IPS-NIHi11 (cell line): ENCODE measurements at regions not wholly inside any gene's neighbourhood (a gene's known extent, or its start where the extent isn't known, plus 50 kb on each side); places are given as distances from the start of the nearest gene placed in this dataset.
A peak's percentile ranks its signal among the peaks of the same experiment; 100 is the strongest.

Source experiments
- DNase-seq: peaks from one replicate; pipeline ENCODE4 v3.0.0; 2012; ENCODE audit warnings: mixed read lengths, low spot score

DNA sequence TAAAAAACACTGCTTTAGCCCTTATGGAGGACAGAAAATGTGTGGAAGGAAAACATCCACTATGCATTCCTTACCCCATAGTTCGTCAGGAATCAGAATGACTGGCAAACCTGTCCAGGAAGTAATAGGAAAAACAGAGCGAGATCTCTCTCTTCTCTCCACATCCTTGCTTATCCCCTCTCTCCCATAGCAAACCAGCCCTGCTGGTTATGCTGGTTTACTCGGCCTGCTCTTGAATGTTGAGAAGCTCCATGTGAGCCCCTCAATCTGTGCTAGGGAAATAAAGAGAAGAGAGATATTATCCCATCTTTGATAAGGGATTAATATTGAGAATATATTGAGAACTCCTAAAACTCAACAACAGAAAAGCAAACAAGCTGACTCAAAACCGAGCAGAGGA, 402.8 kb upstream of the RBFOX1 start:
- no peak for DNase-seq

DNA sequence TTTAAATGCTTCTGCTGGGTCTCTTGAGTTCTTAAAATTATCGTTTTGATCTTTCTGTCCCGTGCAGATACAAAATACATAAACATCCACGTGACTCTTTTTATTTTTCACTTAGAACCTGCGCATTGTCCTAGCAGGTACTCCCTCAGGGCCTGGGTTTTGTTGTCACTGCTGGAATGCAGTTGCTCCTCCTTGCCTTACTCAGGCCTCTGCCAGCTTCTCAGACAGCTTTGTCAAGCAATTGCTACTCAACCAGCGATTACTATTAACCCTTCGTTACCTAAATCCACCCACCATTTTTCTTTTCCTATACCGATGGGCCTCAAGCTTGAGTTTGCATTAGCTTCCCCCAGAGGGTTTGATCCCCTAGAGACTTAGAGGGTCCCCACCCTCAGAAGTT, 405.9 kb upstream of the RBFOX1 start:
- DNase-seq: peak; percentile 57

DNA sequence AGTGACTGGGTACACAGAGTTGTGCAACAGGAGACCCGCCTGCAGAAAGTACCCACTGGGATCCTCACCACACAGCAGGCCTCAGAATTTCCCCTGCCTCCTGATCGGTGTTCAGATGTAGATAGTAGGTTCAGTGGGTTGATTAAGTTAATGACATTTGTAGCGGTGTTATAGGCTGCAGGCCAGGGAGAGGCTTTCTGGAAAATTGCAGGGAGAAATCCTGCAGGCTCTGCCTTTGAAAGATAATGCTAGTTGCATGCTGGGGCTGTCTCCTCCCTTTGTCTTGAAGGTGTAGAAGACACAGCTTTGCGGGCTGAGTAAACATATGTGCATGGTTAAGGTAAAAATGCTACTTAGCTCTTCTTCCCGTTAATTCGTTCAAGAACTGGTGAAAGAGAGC, 406.3 kb upstream of the RBFOX1 start:
- DNase-seq: no peak

DNA sequence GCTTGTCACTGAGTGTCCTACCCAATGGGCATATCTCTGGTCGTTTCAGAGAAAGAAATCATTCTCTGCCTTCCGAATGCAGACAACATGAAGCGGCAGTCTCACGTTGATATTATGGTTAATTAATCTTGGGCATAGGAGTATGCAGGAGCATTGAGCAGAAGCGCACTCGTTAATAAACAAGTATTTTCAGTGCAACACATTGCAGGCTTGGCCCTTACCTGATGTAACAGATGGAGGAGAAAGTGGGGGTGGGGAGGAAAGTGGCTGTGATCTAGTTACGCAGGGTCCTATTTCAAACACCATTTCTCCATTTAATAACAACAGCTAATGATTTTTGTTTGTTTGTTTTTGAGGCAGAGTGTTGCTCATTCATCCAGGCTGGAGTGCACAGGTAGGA, 414.0 kb upstream of the RBFOX1 start:
- DNase-seq: no peak

DNA sequence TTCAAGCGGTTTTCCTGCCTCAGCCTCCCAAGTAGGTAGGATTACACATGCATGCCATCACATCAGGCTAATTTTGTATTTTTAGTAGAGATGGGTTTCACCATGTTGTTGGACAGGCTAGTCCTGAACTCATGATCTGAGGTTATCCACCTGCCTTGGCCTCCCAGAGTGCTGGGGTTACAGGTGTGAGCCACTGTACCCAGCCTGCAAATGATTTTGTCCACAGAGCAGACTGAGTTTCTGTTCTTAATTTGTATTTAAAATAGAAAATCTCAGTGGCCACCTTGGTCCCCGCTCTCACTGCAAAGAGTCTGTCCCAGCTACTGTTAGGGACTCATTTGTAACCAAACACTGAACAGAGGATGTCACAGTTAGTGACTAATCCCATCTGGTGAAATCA, 415.7 kb upstream of the RBFOX1 start:
- no peak for DNase-seq

DNA sequence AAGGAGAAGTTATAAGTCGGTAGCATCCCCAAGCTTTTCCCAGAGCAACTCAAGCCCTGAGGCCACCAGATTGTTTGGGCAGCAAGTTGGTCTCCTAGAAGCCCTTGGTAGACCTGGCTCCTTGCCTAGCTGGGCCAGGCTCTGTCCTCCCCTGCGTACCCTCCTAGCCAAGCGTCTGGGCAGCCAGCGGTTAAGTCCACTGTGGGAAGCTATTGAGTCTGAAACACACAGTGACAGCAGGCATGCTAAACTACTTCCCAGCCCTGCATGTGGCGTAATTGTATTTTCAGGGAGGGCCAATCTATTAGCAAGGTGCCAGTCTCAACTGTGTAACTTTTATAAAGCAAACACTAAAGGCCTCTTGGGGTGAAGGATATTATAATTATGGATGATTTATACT, 419.1 kb upstream of the RBFOX1 start:
- no peak for DNase-seq

DNA sequence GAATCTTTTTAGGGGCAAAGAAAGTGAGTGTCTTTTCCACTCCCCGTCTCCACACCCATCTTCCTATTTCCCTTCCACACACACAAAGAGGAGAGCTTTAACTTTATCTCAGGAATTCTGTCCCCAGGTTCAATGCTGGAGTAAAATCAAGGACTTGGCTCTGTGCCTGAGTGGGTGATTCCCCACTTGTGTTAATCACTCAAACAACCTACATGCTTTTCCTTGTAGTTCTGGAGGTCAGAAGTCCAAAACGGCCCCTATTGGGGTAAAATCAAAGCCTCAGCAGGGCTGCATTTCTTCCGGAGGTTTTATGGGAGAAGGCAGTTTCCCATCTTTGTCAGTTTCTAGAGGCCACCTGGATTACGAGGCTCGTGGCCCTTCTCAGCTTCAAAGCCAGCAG, 422.3 kb upstream of the RBFOX1 start:
- no peak for DNase-seq

DNA sequence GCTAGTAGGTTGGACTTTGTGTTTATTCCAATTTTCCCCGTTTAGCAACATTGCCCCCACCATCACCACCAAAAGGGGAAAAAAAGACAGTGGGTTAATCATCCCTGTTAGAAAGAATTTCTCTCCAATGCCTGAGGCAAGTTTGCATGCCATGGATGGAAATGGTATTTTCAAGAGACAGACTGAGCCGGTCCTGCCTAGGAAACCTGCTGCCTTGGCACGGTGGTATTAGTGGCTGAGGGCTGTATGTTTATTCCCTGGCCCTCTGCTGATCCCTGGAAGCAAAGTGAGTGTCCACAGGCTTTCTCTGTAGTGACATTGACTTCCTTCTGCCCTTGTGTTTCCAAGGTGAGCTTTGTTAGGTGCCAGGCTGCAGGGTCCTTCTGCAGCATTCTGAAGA, 427.0 kb upstream of the RBFOX1 start:
- DNase-seq: no peak

DNA sequence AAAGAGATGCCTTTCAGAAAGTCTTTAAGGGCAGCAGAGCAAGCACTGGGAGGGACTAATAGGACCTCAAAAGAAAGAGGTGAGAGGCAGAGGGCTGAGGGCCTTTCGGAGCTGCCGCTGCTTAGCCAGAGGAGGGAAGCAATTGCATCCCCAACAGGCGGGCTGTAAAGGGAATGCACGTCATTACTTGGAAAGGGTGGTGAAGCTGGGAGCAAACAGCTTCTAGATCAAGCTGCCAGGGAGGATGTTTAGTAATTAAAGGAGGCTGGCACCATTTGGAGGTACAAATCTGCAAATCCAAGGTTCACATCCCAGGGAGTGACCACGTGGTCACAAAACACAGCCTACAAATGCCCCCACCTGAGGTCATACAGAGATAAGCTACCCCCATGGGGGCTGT, 429.0 kb upstream of the RBFOX1 start:
- DNase-seq: no peak

DNA sequence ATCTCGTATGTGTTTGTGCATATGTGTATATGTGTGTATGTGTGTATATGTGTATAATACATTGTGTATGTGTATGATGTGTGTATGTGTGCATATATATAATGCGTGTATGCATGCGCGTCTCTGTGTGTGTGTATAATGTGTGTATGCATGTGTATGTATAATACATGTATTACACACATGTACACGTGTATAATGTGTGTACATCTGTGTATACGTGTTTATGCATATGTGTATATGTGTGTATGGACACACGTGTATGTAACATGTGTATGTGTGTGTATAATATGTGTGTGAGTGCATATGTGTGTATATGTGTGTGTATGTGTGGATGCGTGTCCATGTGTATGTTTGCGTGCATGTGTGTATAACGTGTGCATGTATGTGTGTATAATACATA, 433.7 kb upstream of the RBFOX1 start:
- no peak for DNase-seq

DNA sequence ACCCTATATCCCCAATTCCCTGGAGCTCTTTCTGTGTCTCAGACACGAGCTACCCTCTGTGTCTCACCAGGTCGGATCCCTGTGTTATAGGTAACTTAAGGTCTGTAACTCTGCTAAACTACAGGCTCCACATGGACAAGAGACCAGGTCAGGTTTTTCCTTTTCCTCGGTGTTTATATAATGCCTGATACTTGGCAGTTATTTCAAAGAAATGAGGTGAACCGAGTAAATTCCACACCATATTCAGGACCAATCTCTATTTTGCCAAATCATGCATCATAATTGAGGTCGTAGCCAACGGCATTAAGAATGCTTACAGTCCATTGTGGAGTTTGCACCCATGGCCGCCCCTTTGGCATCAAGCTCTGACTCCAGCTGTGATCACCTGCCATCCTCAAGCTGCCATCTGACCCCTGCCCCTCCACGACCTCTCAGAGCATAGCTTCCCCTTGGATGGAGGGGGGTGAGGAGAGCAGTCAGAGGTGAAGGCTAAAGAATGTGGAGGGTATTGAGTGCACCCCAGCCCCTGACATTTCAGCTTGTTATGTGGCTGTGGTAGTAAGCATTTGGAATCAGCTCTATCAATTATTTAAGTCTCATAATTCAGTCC, 434.7 kb upstream of the RBFOX1 start:
- no peak for DNase-seq

DNA sequence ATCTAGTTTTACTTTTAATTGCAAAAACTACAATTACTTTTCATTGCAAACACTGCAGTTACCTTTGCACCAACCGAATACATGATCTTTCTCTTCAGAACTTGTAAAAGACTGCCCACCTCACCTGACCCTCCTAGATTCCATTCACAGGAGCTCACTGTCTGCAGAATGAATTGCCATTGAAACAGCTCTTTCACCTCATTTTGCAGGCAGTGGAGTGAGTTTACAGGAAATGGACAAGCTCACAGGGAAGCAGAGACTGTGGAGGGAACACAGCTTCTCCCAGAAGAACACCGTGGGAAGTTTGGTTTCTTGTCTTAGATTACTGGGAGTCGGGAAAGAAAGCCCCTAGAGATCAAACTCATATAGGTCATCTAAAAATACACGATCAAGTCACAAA, 439.7 kb upstream of the RBFOX1 start:
- DNase-seq: no peak

DNA sequence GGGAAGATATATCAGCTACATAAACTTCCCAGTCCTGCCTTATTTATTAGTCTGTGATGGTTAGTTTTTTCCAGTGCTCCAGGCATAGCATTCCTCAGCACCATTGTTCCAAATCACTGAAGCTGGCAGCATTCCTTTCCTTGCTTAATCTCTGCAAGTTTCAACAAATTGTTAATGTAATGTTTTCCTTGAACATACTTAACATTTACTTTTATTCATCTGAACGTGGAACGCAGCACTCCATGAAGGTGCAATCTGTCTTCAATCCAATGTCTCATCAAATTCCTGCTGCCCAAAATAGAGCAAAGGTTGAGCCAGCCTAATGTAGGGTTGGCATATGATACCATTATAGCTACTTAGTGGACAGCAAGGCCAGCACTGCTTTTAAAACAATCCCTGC, 441.1 kb upstream of the RBFOX1 start:
- DNase-seq: no peak

DNA sequence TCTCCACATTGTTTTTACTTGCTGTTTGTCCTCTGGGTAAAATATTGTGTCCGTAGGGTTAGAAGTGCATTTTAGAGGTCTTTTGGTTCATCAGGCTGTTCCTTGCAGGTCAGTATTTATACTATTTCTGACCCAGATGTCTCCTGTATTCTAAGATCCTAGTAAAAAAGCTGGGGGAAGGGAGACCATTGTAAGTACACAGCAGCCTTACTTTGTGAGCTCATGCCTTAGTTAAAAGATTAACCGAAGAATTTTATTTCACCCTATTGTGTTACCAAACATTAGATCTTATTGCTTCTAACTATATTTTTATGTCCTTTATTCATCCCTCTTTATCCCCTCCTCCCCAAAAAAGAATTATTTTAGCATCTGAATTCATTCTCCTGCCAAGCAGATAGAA, 444.1 kb upstream of the RBFOX1 start:
- DNase-seq: no peak

DNA sequence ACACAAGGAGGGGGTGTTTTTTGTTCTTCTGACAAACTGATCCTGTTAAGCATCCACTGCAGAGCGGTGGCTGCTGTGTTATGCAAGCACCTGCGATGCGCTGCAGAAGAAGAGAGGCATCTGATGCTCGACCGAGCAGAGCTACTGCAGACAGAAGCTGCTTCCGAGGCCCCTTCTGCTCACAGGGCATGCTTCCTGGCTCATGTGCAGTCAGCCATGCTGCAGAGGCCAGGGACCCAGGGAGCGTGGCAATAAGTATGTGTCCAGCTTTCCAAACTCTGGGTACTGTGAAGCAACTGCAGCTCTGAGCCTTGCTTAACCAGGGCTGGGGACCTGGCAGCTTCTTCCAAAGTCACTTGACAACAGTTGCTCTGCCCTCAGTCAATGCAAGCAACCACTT, 448.6 kb upstream of the RBFOX1 start:
- DNase-seq: no peak

DNA sequence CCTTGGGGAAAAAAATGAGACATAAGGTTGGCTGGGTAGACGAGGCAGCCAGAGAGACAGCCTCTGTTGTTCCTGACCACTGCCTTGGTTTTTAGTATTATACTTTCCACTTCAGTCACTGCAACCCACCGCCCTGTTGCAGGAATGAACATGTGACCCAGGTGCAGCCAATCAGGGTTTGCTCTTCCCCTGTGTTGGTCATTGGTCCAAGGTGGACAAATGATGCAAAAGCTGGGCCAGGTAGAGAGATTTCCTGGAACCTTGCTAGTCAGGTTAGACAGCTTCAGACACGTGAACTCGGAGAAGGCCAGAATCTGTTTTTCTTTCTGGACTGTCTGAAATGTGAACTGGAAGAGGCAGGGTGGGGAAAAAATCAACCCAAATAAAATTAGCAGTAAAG, 452.4 kb upstream of the RBFOX1 start:
- peak; percentile 9 for DNase-seq

DNA sequence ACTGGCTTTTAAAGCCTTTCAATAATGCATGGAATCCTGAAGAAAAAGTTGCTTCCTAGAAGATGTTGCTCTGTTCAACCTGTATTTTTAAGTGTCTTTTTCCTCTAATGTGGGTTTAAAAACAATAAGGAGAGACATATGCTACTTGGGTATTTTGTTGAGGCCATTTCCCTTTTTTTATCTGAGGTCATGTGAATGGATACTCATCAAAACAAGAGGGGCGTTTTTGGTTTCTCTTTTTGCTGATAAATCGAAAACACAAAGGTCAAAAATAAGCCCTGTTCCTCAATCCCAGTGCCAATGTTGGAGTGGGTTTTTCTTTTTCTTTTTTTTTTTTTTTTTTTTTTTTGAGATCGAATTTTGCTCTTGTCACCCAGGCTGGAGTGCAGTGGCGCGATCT, 468.0 kb upstream of the RBFOX1 start:
- DNase-seq: no peak

DNA sequence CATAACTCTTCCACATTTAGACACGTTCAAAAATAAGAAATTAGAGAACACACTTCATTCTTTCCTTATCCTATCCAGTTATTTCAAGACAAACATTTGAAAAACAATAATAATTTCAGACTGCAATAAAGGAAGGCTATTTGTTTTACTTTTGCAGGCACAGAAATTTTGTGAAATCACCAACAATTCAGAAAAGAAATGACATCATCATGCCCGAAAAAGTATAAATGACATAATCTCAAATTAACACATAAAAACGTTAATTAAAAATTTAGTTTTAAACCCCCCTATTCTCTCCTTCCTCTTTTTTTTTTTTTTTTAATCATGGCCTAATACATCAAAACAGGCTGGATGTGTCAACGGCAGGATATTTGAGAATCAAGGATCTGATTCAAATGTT, 468.4 kb upstream of the RBFOX1 start:
- DNase-seq: no peak

DNA sequence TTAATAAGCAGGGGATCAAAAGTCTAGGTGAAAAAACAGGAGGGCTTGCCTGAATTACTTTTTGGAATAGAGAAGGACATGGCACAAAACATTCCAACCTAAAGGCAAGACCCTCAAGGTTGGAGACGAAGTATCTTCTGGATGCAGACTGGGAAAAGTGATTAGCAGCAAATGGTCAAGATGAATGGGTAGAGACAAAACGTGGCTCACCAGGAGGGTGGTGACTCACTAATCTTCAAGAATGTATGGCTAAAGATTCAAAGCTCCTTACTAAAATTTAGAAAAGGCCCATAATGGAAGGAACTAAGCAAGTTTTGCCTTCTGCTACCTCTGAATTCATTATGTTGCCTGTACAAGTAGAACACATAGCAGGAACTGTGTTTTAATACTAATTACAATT, 469.5 kb upstream of the RBFOX1 start:
- peak; percentile 20 for DNase-seq

DNA sequence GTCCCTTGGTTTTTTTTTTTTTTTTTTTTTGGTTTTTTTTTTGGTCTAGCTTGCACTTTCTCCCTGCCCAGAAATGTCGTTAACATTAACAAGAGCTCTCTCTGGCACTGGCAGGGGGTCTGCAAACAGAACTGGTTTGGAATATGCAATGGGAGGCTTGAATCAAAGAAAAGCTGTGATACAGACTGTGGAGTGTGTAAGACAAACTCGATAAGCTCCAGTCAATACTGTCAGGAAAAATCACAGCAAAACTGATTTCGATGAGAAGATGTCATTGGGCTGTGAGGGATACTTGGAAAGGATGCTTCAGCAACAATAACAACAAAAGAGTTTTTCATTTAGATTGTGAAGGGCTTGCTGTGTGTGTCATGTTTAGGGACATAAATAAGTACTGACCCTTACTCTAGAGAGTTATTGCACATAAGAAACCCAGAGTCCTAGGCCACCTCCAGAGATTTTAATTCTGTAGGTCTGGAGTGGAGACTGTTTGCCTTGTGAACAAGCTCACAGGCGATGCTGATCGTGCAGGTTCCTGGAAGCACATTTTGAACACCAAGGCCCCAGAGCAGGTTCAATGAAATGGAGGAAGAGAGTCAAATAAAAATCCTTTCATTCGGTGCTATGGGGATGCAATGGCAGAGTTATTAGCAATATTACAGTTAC, 470.7 kb upstream of the RBFOX1 start:
- DNase-seq: no peak

DNA sequence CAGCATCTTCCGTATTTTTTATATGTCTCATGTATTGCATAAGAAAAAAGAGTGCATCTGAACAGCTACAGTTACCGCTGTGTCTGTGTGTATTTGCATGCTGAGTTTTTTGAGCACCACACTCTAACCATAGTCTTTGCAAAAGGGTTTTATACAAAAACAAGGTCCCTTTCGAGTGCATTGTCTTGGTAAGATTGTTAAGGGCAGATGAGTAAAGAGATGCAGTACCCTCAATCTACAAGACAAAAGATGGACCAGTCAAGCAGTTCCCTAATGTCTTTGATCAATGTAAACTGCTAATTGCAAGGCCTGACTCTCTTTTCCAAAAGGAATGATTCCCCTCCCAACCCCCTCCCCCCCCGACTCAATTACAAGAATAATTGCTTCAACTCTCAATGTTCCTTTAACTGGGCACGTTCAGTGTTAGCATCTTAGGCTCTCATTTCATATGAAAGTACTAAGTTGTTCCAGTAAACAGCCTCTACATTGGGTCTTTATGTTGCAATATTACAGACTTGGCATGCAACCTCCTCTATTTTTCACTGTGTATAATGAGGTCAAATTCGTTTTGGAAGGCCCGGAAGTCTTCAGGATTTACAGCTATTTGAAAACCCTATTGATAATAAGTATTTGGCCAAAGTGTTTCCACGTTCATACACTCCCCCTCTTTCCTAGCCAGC, 471.4 kb upstream of the RBFOX1 start:
- peak; percentile 38 for DNase-seq

DNA sequence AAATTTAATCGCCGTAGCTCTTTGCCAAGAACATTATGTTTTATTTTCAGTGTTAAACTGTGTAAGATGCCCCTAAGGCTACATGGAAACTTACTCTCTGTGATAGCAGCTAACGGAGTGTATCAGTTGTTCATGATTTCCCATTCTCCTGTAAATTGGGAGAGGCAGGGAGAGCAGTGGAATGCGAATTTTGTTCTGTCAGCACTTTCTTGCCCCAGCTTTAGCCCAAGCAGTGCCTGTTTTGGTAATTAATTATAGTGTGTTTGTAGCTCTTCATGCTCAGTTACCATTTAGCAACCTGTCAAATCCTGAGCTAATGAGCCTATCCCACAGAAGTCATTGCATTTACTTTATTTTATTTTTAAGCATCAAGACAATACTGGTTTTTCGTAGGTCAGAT, 475.1 kb upstream of the RBFOX1 start:
- no peak for DNase-seq

DNA sequence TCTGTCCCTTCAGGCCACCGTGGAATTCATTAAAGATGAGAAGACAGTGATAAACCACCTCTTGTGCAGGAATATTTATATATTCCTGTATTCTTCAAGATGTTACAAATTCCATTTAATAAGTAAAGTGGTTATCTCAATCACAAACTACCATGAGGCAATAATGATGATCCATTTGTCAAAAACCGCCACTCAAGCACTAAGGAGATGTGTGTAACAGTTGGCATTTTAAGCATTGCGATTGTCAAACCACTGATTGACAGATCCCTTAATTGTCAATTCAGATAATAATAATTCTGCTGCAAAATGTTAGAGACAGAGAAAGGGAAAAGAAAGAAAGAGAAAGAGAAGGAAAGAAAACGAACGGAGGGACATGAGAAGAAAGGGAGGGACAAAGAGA, 476.1 kb upstream of the RBFOX1 start:
- no peak for DNase-seq

DNA sequence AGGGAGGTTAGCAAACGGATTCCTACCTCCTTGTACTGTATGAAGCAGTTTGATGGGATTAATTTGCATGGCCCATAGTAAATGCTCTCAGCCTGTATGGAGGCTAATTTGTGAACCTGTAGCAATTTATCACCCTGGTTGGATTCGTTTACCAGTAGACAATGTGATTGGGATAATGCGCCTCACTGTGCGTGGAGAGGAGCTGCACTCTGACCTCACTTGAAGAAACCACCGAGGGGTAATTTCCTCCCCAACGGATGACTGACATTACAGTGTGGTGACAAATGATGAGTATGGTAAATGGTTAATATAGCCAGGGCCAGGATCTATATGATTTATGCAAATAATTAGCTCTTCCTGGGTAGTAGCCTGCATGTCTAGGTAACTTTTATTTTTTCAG, 479.1 kb upstream of the RBFOX1 start:
- no peak for DNase-seq
